ENCODE measurements at regions not wholly inside any gene's neighbourhood (a gene's known extent, or its start where the extent isn't known, plus 50 kb on each side); places are given as distances from the start of the nearest gene placed in this dataset.

- TF ChIP-seq CTCF (IDR thresholded peaks at IDR 0.05; ENCODE audit: insufficient read depth, low read length) (no peak), POLR2AphosphoS5 (IDR thresholded peaks at IDR 0.05; ENCODE audit: low read depth) (no peak), REST (IDR thresholded peaks at IDR 0.05; ENCODE audit: insufficient replicate concordance, low read depth) (no peak)
These were observed 1034.2 kb upstream of the PCDH10 start for GRCh38 chr4:132114885-132115284.
